Adrenal gland (tissue), 9 donors: ENCODE measurements at regions not wholly inside any gene's neighbourhood (a gene's known extent, or its start where the extent isn't known, plus 50 kb on each side); places are given as distances from the start of the nearest gene placed in this dataset.

Experiments used
- DNase-seq, 7 donors: peaks; one replicate each; pipeline ENCODE4 v3.0.0-alpha.2; 2019 to 2020
- H3K27ac ChIP-seq, 5 donors: fragments of 200-600 bp; sonication (generic) in 4 of 5; 1 replicate in 3 of 5; 2 replicates in 2 of 5; pipeline versions ENCODE4 v1.5.1 to v1.8.0; 2016 to 2020; ENCODE audit warnings: mild to moderate bottlenecking in 1 of 5
- H3K27me3 ChIP-seq: fragments of 200-600 bp; 2 replicates; pipeline ENCODE4 v1.8.0; 2021
- H3K36me3 ChIP-seq, 2 donors: fragments of 200-600 bp; replicated peaks in 1 of 2; 1 replicate in 1 of 2; 2 replicates in 1 of 2; pipeline versions ENCODE4 v1.5.1 to v1.8.0; 2018 to 2022
- H3K4me1 ChIP-seq, 2 donors: fragments of 200-600 bp; replicated peaks in 1 of 2; 1 replicate in 1 of 2; 2 replicates in 1 of 2; pipeline versions ENCODE4 v1.5.1 to v1.8.0; 2018 to 2021
- H3K4me3 ChIP-seq, 4 donors: fragments of 200-600 bp; sonication (generic) in 3 of 4; one replicate each; pipeline ENCODE4 v1.5.1; 2016 to 2018
- H3K9me3 ChIP-seq, 3 donors: fragments of 200-600 bp; sonication (generic) in 1 of 3; replicated peaks in 1 of 3; 1 replicate in 2 of 3; 2 replicates in 1 of 3; pipeline versions ENCODE4 v1.5.1 to v1.8.0; 2016 to 2021
- POLR2A ChIP-seq, 2 donors: fragments of 450-650 bp; IDR thresholded peaks; one replicate each; pipeline ENCODE4 v1.6.1; 2017; ENCODE audit warnings: antibody characterized with exemption in 2 of 2, mild to moderate bottlenecking in 2 of 2, moderate library complexity in 1 of 2
- WGBS, 4 donors: extraction: QIAGEN DNeasy Blood & Tissue Kit in 2 of 4; methylation state at CpG; one replicate each; pipeline versions ENCODE4 v1.1.5 to v1.1.7; 2013 to 2017; 5-methylcytosine and 5-hydroxymethylcytosine counted together
- intact Hi-C, 2 donors: fragments of 100-400 bp; cut with DNase I; formaldehyde crosslinking; loops; one replicate each; pipeline versions ENCODE4 v1.14.1 to v1.15.0; 2022 to 2023
- TF ChIP-seq, protein P1 (sequence below), 6 experiments: fragments of 450-650 bp in 4 of 6; fragments of 200-600 bp in 2 of 6; sonication (generic) in 1 of 6; IDR thresholded peaks; 1 replicate in 5 of 6; 2 replicates in 1 of 6; pipeline versions ENCODE4 v1.5.1 to v1.8.0; 2016 to 2021; ENCODE audit warnings: antibody characterized with exemption in 6 of 6, mild to moderate bottlenecking in 2 of 6, moderate library complexity in 1 of 6
- donor health status: healthy with polysubstance abuse.
- donor health status: Bipolar disorder and iron deficiency.
- donor health status: DM: yes; HTN: yes; CAD: no.
- donor health status: DM: no; HTN: no; CAD: no.
- donor health status: DM: no; HTN: no; CAD: no.

DNA sequence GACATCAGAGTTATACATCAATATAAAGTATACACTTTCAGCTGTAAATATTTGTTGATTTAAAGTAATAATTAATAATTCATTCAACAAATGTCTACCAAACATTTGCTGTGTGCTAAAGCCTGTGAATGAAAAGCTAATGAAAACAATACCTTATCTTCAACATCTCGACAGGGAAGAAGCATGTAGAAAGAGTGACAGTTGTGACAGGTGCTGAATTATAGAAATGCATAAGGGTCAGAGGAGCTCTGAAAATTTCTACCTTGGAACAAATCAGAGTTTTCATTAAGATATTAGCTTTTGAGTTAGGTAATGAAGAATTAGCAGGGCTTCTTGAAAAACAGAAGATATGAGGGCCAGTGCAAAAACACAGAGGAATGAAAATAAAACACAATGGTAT is 739.2 kb downstream of the VGLL3 start:
- no peaks in the 10 kb centered on the region for H3K4me1 ChIP-seq
- H3K36me3 ChIP-seq: no peaks in the 10 kb centered on the region
- H3K27me3 ChIP-seq: no peaks in the 10 kb centered on the region
- no peak for DNase-seq
- TF ChIP-seq, protein P1, sequence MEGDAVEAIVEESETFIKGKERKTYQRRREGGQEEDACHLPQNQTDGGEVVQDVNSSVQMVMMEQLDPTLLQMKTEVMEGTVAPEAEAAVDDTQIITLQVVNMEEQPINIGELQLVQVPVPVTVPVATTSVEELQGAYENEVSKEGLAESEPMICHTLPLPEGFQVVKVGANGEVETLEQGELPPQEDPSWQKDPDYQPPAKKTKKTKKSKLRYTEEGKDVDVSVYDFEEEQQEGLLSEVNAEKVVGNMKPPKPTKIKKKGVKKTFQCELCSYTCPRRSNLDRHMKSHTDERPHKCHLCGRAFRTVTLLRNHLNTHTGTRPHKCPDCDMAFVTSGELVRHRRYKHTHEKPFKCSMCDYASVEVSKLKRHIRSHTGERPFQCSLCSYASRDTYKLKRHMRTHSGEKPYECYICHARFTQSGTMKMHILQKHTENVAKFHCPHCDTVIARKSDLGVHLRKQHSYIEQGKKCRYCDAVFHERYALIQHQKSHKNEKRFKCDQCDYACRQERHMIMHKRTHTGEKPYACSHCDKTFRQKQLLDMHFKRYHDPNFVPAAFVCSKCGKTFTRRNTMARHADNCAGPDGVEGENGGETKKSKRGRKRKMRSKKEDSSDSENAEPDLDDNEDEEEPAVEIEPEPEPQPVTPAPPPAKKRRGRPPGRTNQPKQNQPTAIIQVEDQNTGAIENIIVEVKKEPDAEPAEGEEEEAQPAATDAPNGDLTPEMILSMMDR (IDR thresholded peaks at IDR 0.05): no peak
- no peak for TF ChIP-seq POLR2A (IDR thresholded peaks at IDR 0.05)
- WGBS, 4 donors: 18 to 44% (median 28%) methylated on average over 1 of the region's 1 CpG
- H3K9me3 ChIP-seq: no peaks in the 10 kb centered on the region
- H3K4me3 ChIP-seq: no peak overlapping the region
- intact Hi-C loops: no loop called here
- no peak overlapping the region for H3K27ac ChIP-seq

- intact Hi-C loops: no loop called here
- H3K27me3 ChIP-seq: no peaks in the 10 kb centered on the region
- no peaks in the 10 kb centered on the region for H3K36me3 ChIP-seq
- H3K27ac ChIP-seq: no peak overlapping the region
- no peaks in the 10 kb centered on the region for H3K4me1 ChIP-seq
- H3K4me3 ChIP-seq: no peak overlapping the region
- TF ChIP-seq, protein P1 (IDR thresholded peaks at IDR 0.05): no peak
- no peak for TF ChIP-seq POLR2A (IDR thresholded peaks at IDR 0.05)
- no peaks in the 10 kb centered on the region for H3K9me3 ChIP-seq
- WGBS, 4 donors: 52 to 72% (median 62%) methylated on average over 1 of the region's 1 CpG
- no peak for DNase-seq
These were observed 741.1 kb downstream of the VGLL3 start for GRCh38 chr3:86249833-86250232.

GRCh38 chr3:86245360-86245759 is 745.6 kb downstream of the VGLL3 start:
- no peak for DNase-seq
- H3K27ac ChIP-seq: no peak overlapping the region
- no peaks in the 10 kb centered on the region for H3K9me3 ChIP-seq
- intact Hi-C loops: no loop called here
- H3K4me3 ChIP-seq: no peak overlapping the region
- WGBS, 4 donors: 9 to 13% (median 10%) methylated on average over 1 of the region's 1 CpG
- H3K36me3 ChIP-seq: no peaks in the 10 kb centered on the region
- TF ChIP-seq, protein P1 (IDR thresholded peaks at IDR 0.05): peak in 1 of 6 experiments; percentile 15
- no peak for TF ChIP-seq POLR2A (IDR thresholded peaks at IDR 0.05)
- no peaks in the 10 kb centered on the region for H3K4me1 ChIP-seq
- H3K27me3 ChIP-seq: no peaks in the 10 kb centered on the region

- TF ChIP-seq, protein P1 (IDR thresholded peaks at IDR 0.05): no peak
- TF ChIP-seq POLR2A (IDR thresholded peaks at IDR 0.05): no peak
- no peaks in the 10 kb centered on the region for H3K27me3 ChIP-seq
- H3K27ac ChIP-seq: no peak overlapping the region
- H3K9me3 ChIP-seq: no peaks in the 10 kb centered on the region
- intact Hi-C loops: no loop called here
- DNase-seq: no peak
- no peak overlapping the region for H3K4me3 ChIP-seq
- WGBS, 4 donors: 30 to 35% (median 34%) methylated on average over 3 of the region's 3 CpGs
- no peaks in the 10 kb centered on the region for H3K4me1 ChIP-seq
- no peaks in the 10 kb centered on the region for H3K36me3 ChIP-seq
These were observed 746.0 kb downstream of the VGLL3 start for GRCh38 chr3:86244905-86245304.
